C4-2B (cell line): ENCODE measurements at regions not wholly inside any gene's neighbourhood (a gene's known extent, or its start where the extent isn't known, plus 50 kb on each side); places are given as distances from the start of the nearest gene placed in this dataset.

Source experiments
- ZFX ChIP-seq: fragments of 450-650 bp; IDR thresholded peaks from 2 replicates; pipeline ENCODE4 v1.6.1; 2017
- TF ChIP-seq, protein P1 (sequence below): fragments of 450-650 bp; conservative IDR thresholded peaks from 2 replicates; pipeline ENCODE4 v1.5.1; 2017; ENCODE audit warnings: mild to moderate bottlenecking

DNA sequence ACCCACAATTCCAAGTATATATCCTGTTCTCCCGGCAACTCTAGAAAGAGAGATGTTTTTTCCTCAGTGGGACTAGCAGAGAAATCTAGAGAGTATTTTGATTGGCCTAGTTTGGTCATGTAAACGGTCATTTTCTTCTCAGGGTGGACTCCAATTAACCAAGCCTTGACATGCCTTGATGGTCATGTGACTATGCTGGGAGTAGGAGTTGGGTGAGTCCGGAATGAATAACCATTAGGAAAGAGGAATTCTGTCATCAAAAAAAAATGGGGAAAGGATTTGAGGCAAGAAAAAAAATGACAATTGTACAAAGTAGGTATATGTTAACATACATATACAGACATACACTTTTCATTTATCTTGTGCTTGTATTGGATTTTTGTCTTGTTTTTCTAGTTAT is 248.2 kb upstream of the CDH20 start:
- TF ChIP-seq, protein P1, sequence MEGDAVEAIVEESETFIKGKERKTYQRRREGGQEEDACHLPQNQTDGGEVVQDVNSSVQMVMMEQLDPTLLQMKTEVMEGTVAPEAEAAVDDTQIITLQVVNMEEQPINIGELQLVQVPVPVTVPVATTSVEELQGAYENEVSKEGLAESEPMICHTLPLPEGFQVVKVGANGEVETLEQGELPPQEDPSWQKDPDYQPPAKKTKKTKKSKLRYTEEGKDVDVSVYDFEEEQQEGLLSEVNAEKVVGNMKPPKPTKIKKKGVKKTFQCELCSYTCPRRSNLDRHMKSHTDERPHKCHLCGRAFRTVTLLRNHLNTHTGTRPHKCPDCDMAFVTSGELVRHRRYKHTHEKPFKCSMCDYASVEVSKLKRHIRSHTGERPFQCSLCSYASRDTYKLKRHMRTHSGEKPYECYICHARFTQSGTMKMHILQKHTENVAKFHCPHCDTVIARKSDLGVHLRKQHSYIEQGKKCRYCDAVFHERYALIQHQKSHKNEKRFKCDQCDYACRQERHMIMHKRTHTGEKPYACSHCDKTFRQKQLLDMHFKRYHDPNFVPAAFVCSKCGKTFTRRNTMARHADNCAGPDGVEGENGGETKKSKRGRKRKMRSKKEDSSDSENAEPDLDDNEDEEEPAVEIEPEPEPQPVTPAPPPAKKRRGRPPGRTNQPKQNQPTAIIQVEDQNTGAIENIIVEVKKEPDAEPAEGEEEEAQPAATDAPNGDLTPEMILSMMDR: no peak
- TF ChIP-seq ZFX: no peak
